Chondrocyte (in vitro differentiated cells): ENCODE measurements at regions not wholly inside any gene's neighbourhood (a gene's known extent, or its start where the extent isn't known, plus 50 kb on each side); places are given as distances from the start of the nearest gene placed in this dataset.

ENCODE experiments used
- DNase-seq: peaks from one replicate; pipeline ENCODE4 v3.0.0; 2021; ENCODE audit warnings: mixed read lengths, low spot score
- H3K27ac Mint-ChIP-seq: one replicate; pipeline ENCODE4 v1.8.0; 2021; ENCODE audit warnings: mild to moderate bottlenecking, moderate library complexity, mixed read lengths; ENCODE audit not compliant: unreplicated experiment
- H3K27me3 Mint-ChIP-seq: 2 replicates; pipeline ENCODE4 v1.8.0; 2021; ENCODE audit warnings: low read depth, mixed read lengths
- H3K36me3 Mint-ChIP-seq: 2 replicates; pipeline ENCODE4 v1.8.0; 2021; ENCODE audit warnings: low read depth, mixed read lengths
- H3K4me1 Mint-ChIP-seq: 2 replicates; pipeline ENCODE4 v1.8.0; 2021; ENCODE audit warnings: low read depth, mild to moderate bottlenecking, mixed read lengths
- H3K4me3 Mint-ChIP-seq: one replicate; pipeline ENCODE4 v1.8.0; 2021; ENCODE audit warnings: mild to moderate bottlenecking, moderate library complexity, mixed read lengths; ENCODE audit not compliant: unreplicated experiment
- H3K9me3 Mint-ChIP-seq: 2 replicates; pipeline ENCODE4 v1.8.0; 2021; ENCODE audit warnings: low read depth, mixed read lengths
- TF ChIP-seq, protein P1 (sequence below): fragments of 200-600 bp; sonication (generic); IDR thresholded peaks from 2 replicates; pipeline ENCODE4 v1.5.0; 2021; ENCODE audit warnings: antibody characterized with exemption, mild to moderate bottlenecking, moderate library complexity

DNA sequence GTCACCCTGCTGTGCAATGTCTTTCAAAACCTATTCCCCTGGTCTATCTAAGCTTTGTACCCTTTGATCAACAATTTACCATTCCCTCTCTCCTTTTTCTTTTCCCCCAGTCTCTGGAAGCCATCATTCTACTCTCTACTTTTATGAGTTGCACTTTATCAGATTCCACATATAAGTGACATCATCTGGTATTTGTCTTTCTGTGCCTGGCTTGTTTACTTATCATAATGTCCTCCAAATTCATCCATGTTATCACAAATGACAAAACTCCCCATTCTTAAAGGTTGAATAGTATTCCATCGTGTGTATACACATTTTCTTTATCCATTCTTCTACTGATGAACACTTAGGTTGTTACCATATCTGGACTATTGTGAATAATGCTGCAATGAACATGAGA lies 344.2 kb upstream of the CCNH start:
- Mint-ChIP-seq H3K9me3 (peaks cover 7% of the 10 kb centered on the region), H3K36me3 (no peaks in the 10 kb centered on the region)

GRCh38 chr5:87755360-87755759 lies 342.6 kb upstream of the CCNH start:
- H3K36me3 Mint-ChIP-seq = no peaks in the 10 kb centered on the region
- no peak overlapping the region for H3K4me3 Mint-ChIP-seq
- peaks cover 24% of the 10 kb centered on the region for H3K27me3 Mint-ChIP-seq
- H3K27ac Mint-ChIP-seq = no peak overlapping the region
- DNase-seq = no peak
- peaks cover 7% of the 10 kb centered on the region for H3K9me3 Mint-ChIP-seq
- TF ChIP-seq, protein P1, sequence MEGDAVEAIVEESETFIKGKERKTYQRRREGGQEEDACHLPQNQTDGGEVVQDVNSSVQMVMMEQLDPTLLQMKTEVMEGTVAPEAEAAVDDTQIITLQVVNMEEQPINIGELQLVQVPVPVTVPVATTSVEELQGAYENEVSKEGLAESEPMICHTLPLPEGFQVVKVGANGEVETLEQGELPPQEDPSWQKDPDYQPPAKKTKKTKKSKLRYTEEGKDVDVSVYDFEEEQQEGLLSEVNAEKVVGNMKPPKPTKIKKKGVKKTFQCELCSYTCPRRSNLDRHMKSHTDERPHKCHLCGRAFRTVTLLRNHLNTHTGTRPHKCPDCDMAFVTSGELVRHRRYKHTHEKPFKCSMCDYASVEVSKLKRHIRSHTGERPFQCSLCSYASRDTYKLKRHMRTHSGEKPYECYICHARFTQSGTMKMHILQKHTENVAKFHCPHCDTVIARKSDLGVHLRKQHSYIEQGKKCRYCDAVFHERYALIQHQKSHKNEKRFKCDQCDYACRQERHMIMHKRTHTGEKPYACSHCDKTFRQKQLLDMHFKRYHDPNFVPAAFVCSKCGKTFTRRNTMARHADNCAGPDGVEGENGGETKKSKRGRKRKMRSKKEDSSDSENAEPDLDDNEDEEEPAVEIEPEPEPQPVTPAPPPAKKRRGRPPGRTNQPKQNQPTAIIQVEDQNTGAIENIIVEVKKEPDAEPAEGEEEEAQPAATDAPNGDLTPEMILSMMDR = no peak
- no peaks in the 10 kb centered on the region for H3K4me1 Mint-ChIP-seq

More for the DNA sequence above, 344.2 kb upstream of the CCNH start:
- Mint-ChIP-seq H3K4me3 (no peak overlapping the region), H3K4me1 (no peaks in the 10 kb centered on the region), H3K27ac (no peak overlapping the region), H3K27me3 (peaks cover 23% of the 10 kb centered on the region)
- TF ChIP-seq, protein P1 = no peak
- no peak for DNase-seq

- Mint-ChIP-seq H3K27ac (no peak overlapping the region), H3K9me3 (peaks cover 7% of the 10 kb centered on the region), H3K4me1 (no peaks in the 10 kb centered on the region), H3K4me3 (no peak overlapping the region), H3K36me3 (no peaks in the 10 kb centered on the region), H3K27me3 (peaks cover 22% of the 10 kb centered on the region)
- DNase-seq = no peak
- TF ChIP-seq, protein P1 = no peak
Observed at GRCh38 chr5:87754009-87754757, 341.5 kb upstream of the CCNH start.

GRCh38 chr5:87752362-87752761 lies 339.6 kb upstream of the CCNH start:
- Mint-ChIP-seq H3K27ac (no peak overlapping the region), H3K36me3 (no peaks in the 10 kb centered on the region), H3K9me3 (no peaks in the 10 kb centered on the region), H3K4me3 (no peak overlapping the region), H3K27me3 (peaks cover 19% of the 10 kb centered on the region), H3K4me1 (no peaks in the 10 kb centered on the region)
- DNase-seq = no peak
- TF ChIP-seq, protein P1 = no peak

- Mint-ChIP-seq H3K4me3 (no peak overlapping the region), H3K36me3 (no peaks in the 10 kb centered on the region), H3K9me3 (no peaks in the 10 kb centered on the region), H3K27ac (no peak overlapping the region), H3K27me3 (peaks cover 16% of the 10 kb centered on the region), H3K4me1 (no peaks in the 10 kb centered on the region)
- no peak for DNase-seq
- TF ChIP-seq, protein P1 = no peak
Observed at GRCh38 chr5:87751824-87752223, 339.1 kb upstream of the CCNH start.
